ENCODE measurements at regions not wholly inside any gene's neighbourhood (a gene's known extent, or its start where the extent isn't known, plus 50 kb on each side); places are given as distances from the start of the nearest gene placed in this dataset.

- Histone ChIP-seq H3K27ac (no peak overlapping the region), H3K4me1 (no peaks in the 10 kb centered on the region), H3K36me3 (no peaks in the 10 kb centered on the region), H3K27me3 (replicated peaks in 1 of 7) (no peaks in the 10 kb centered on the region), H3K9me3 (peaks cover 0 to 23% (median 9%) of the 10 kb centered on the region in 8 donors), H3K4me3 (no peak overlapping the region)
- DNase-seq = no peak
- no peak for TF ChIP-seq POLR2A (IDR thresholded peaks at IDR 0.05)
- TF ChIP-seq POLR2AphosphoS5 (IDR thresholded peaks at IDR 0.05) = no peak
- no peak for TF ChIP-seq CTCF (IDR thresholded peaks at IDR 0.05 in 8 of 11, conservative IDR thresholded peaks at IDR 0.05 in 3 of 11)
- intact Hi-C loops (cut with DNase I; ENCODE audit: low total_unique reads) = no loop called here
- WGBS, 5 donors = 0 to 40% (median 0%) methylated on average over 1 of the region's 1 CpG
Observed at GRCh38 chr4:181181331-181181730, 1061.9 kb upstream of the TENM3 start.

- Histone ChIP-seq H3K27ac (no peak overlapping the region), H3K36me3 (no peaks in the 10 kb centered on the region), H3K27me3 (replicated peaks in 1 of 7) (no peaks in the 10 kb centered on the region), H3K4me3 (no peak overlapping the region), H3K9me3 (peaks cover 0 to 17% (median 9%) of the 10 kb centered on the region in 8 donors), H3K4me1 (no peaks in the 10 kb centered on the region)
- TF ChIP-seq POLR2A (IDR thresholded peaks at IDR 0.05) = no peak
- TF ChIP-seq CTCF (IDR thresholded peaks at IDR 0.05 in 8 of 11, conservative IDR thresholded peaks at IDR 0.05 in 3 of 11) = no peak
- no peak for TF ChIP-seq POLR2AphosphoS5 (IDR thresholded peaks at IDR 0.05)
- DNase-seq = no peak
- intact Hi-C loops (cut with DNase I; ENCODE audit: low total_unique reads) = no loop called here
- WGBS, 5 donors = 72 to 81% (median 73%) methylated on average over 7 of the region's 7 CpGs
Observed at GRCh38 chr4:181189751-181190150, 1053.5 kb upstream of the TENM3 start.

GRCh38 chr4:181193131-181193930 is 1049.9 kb upstream of the TENM3 start:
- H3K9me3 ChIP-seq = no peaks in the 10 kb centered on the region
- 63 to 75% (median 68%) methylated on average over 6 of the region's 6 CpGs for WGBS, 5 donors

More at GRCh38 chr4:181193131-181193930, 1049.9 kb upstream of the TENM3 start:
- no peak for TF ChIP-seq POLR2A (IDR thresholded peaks at IDR 0.05)
- no peak for TF ChIP-seq CTCF (IDR thresholded peaks at IDR 0.05 in 8 of 11, conservative IDR thresholded peaks at IDR 0.05 in 3 of 11)
- no peak for TF ChIP-seq POLR2AphosphoS5 (IDR thresholded peaks at IDR 0.05)
- Histone ChIP-seq H3K27me3 (replicated peaks in 1 of 7) (no peaks in the 10 kb centered on the region), H3K4me1 (no peaks in the 10 kb centered on the region), H3K36me3 (no peaks in the 10 kb centered on the region), H3K4me3 (no peak overlapping the region), H3K27ac (no peak overlapping the region)
- no peak for DNase-seq
- intact Hi-C loops (cut with DNase I; ENCODE audit: low total_unique reads) = no loop called here
